ENCODE measurements at regions not wholly inside any gene's neighbourhood (a gene's known extent, or its start where the extent isn't known, plus 50 kb on each side); places are given as distances from the start of the nearest gene placed in this dataset.

DNA sequence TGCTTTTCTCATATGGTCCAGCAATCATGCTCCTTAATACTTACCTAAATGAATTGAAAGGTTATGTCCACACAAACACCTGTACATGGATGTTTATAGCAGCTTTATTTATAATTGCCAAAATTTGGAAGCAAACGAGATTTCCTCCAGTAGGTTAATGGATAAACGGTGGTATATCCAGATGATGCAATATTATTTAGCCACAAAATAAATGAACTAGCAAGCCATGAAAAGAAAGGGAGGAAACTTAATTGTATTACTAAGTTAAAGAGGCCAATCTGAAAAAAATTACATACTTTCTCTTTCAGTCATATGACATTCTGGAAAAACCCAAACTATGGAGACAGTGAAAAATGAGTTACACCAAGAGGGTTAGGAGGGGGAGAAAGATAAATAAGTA is 76.3 kb upstream of the LRRC7 start:
- Histone ChIP-seq H3K9me3 (ENCODE audit: low read depth) (no peaks in the 10 kb centered on the region), H3K27ac (no peak overlapping the region), H3K4me3 (no peak overlapping the region), H3K27me3 (no peaks in the 10 kb centered on the region), H3K36me3 (no peaks in the 10 kb centered on the region), H3K4me1 (ENCODE audit: low read depth) (no peaks in the 10 kb centered on the region)
- DNase-seq (ENCODE audit: low read depth in 1 of 2, low spot score in 1 of 2), result no peak
- TF ChIP-seq, protein P1, sequence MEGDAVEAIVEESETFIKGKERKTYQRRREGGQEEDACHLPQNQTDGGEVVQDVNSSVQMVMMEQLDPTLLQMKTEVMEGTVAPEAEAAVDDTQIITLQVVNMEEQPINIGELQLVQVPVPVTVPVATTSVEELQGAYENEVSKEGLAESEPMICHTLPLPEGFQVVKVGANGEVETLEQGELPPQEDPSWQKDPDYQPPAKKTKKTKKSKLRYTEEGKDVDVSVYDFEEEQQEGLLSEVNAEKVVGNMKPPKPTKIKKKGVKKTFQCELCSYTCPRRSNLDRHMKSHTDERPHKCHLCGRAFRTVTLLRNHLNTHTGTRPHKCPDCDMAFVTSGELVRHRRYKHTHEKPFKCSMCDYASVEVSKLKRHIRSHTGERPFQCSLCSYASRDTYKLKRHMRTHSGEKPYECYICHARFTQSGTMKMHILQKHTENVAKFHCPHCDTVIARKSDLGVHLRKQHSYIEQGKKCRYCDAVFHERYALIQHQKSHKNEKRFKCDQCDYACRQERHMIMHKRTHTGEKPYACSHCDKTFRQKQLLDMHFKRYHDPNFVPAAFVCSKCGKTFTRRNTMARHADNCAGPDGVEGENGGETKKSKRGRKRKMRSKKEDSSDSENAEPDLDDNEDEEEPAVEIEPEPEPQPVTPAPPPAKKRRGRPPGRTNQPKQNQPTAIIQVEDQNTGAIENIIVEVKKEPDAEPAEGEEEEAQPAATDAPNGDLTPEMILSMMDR (IDR thresholded peaks at IDR 0.05; ENCODE audit: low read depth, low read length), result no peak

DNA sequence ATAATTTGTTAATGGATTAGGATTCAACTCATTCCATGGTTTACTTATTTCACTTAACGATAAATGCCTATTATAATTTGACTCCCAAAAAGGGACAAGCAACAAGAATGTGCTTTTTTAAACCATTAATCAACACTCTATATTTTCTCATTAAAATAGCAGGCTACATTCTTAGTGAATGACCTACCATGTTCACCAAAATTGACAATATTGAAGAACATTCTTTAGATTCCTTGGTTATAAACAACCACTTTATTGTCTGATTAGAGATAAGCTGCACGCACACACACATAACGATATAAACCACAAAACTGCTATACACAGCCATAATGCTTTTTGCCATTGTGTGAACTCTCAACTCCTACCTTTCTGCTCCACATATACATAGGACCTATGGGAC is 75.4 kb upstream of the LRRC7 start:
- TF ChIP-seq, protein P1 (IDR thresholded peaks at IDR 0.05; ENCODE audit: low read depth, low read length), result no peak
- no peaks in the 10 kb centered on the region for H3K27me3 ChIP-seq
- no peaks in the 10 kb centered on the region for H3K9me3 ChIP-seq (ENCODE audit: low read depth)
- H3K4me1 ChIP-seq (ENCODE audit: low read depth), result no peaks in the 10 kb centered on the region
- H3K27ac ChIP-seq, result no peak overlapping the region
- DNase-seq (ENCODE audit: low read depth in 1 of 2, low spot score in 1 of 2), result peak in 1 of 2 donors; percentile 21
- no peak overlapping the region for H3K4me3 ChIP-seq
- H3K36me3 ChIP-seq, result no peaks in the 10 kb centered on the region

DNA sequence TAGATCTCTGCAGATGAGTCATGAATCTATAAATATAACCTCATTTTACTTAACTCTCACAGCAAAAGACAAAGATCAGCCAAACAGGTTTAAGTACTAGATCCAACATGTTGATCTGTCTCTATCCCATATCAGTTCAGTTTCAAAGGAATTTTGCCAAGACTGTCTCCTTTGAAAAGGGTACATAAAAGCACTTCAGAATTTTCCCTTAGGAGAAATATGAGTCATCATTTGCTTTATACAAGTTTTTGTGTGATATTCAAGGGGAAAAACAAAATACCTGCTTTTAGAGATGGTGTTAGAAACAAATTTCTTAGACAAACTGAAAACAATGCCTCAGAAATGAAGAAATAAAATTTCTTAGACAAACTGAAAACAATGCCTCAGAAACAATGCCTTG is 73.5 kb upstream of the LRRC7 start:
- TF ChIP-seq, protein P1 (IDR thresholded peaks at IDR 0.05; ENCODE audit: low read depth, low read length), result no peak
- H3K4me1 ChIP-seq (ENCODE audit: low read depth), result peaks cover 7% of the 10 kb centered on the region
- no peak for DNase-seq (ENCODE audit: low read depth in 1 of 2, low spot score in 1 of 2)
- no peaks in the 10 kb centered on the region for H3K27me3 ChIP-seq
- no peaks in the 10 kb centered on the region for H3K36me3 ChIP-seq
- H3K9me3 ChIP-seq (ENCODE audit: low read depth), result no peaks in the 10 kb centered on the region
- no peak overlapping the region for H3K27ac ChIP-seq
- H3K4me3 ChIP-seq, result no peak overlapping the region

DNA sequence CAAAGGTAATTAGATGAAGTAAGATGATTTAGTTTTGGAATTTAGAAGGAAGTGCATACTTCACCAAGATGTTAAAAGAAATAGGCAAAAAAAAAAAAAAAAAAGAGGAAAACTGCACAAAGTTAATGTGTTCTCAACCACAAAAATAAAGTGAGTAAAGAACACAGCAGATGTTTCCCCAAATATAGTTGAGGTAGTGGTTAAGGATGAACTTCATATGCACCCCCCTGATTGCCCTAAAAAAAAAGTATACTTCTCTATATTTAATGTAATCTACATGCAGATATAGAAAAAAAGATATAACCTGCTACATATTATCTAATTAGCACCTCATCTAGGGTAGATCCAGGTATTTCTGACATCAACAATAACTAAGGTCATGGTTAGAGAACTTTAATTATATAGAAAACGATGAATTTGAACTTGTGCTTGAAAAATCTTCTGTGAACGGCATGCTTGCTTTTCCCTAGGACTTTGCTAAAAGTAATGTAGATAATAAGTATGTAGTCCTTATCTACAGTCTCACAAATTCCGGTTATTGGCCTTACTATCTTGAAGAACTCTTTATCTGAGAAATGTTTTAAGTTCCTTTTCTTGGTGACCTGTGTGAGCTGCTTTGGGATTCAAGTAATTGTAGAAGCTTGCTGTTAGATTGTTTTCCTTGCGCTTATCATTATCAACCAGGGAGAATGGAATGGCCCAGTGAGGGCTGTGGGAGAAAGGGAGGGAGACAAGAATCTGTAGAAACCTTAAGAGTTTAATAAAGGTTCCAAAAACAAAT is 70.1 kb upstream of the LRRC7 start:
- TF ChIP-seq, protein P1 (IDR thresholded peaks at IDR 0.05; ENCODE audit: low read depth, low read length), result no peak
- Histone ChIP-seq H3K36me3 (no peaks in the 10 kb centered on the region), H3K4me1 (ENCODE audit: low read depth) (peaks cover 7% of the 10 kb centered on the region), H3K9me3 (ENCODE audit: low read depth) (no peaks in the 10 kb centered on the region), H3K27ac (no peak overlapping the region), H3K27me3 (no peaks in the 10 kb centered on the region), H3K4me3 (no peak overlapping the region)
- DNase-seq (ENCODE audit: low read depth in 1 of 2, low spot score in 1 of 2), result no peak

DNA sequence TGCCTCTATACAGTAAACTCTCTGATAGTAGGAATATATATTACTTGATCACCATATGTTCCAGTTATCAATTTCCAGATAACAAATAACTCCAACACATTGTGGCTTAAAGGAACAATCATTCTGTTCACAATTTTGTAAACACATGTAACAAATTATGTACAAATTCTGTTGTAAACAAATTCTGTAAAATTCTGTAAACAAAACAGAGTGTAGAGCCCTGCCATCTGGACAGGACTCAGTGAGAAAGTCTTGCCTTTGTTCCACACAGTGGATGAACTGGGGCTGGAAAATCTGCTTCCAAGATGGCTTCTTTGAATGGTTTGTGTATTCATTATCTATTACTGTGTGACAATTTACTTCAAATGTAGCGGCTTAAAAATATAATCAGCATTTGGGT is 69.0 kb upstream of the LRRC7 start:
- no peak for DNase-seq (ENCODE audit: low read depth in 1 of 2, low spot score in 1 of 2)
- no peaks in the 10 kb centered on the region for H3K9me3 ChIP-seq (ENCODE audit: low read depth)
- H3K27me3 ChIP-seq, result no peaks in the 10 kb centered on the region
- peaks cover 7% of the 10 kb centered on the region for H3K4me1 ChIP-seq (ENCODE audit: low read depth)
- TF ChIP-seq, protein P1 (IDR thresholded peaks at IDR 0.05; ENCODE audit: low read depth, low read length), result no peak
- no peak overlapping the region for H3K27ac ChIP-seq
- H3K36me3 ChIP-seq, result no peaks in the 10 kb centered on the region
- H3K4me3 ChIP-seq, result no peak overlapping the region

All from cardiac muscle cell (in vitro differentiated cells and primary cell).